ENCODE measurements at regions not wholly inside any gene's neighbourhood (a gene's known extent, or its start where the extent isn't known, plus 50 kb on each side); places are given as distances from the start of the nearest gene placed in this dataset.

DNA sequence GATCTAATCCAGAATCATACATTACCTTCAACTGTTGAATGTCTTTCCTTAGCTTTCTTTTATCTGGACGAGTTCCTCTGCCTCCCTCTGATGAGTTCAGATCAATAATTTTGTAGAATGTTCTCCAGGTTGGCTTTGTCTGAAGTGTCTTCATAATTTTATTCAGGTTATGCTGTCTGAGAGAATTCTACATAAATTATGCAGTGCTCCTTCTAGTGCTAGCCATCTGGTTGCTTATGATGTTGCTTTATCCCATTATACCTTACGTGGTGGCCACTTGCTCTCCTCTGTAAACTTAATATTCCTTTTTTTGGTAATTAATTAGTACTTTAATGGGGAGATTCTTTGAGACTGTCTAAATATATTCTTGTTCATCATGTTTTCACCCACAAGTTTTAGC lies 67.7 kb upstream of the PTCHD4 start:
- no peak for TF ChIP-seq EZH2 (IDR thresholded peaks at IDR 0.05; ENCODE audit: low read depth)
- TF ChIP-seq, protein P1, sequence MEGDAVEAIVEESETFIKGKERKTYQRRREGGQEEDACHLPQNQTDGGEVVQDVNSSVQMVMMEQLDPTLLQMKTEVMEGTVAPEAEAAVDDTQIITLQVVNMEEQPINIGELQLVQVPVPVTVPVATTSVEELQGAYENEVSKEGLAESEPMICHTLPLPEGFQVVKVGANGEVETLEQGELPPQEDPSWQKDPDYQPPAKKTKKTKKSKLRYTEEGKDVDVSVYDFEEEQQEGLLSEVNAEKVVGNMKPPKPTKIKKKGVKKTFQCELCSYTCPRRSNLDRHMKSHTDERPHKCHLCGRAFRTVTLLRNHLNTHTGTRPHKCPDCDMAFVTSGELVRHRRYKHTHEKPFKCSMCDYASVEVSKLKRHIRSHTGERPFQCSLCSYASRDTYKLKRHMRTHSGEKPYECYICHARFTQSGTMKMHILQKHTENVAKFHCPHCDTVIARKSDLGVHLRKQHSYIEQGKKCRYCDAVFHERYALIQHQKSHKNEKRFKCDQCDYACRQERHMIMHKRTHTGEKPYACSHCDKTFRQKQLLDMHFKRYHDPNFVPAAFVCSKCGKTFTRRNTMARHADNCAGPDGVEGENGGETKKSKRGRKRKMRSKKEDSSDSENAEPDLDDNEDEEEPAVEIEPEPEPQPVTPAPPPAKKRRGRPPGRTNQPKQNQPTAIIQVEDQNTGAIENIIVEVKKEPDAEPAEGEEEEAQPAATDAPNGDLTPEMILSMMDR (conservative IDR thresholded peaks at IDR 0.05), result no peak
- intact Hi-C loops (cut with micrococcal nuclease; ENCODE audit: unreplicated experiment), result no loop called here
- Histone ChIP-seq H3K4me2 (no peak overlapping the region), H3K27me3 (ENCODE audit: insufficient read depth, low read depth) (no peaks in the 10 kb centered on the region), H4K20me1 (ENCODE audit: insufficient read depth) (no peaks in the 10 kb centered on the region), H3K9me2 (ENCODE audit: insufficient read depth) (no peaks in the 10 kb centered on the region), H3K9me3 (ENCODE audit: insufficient read depth, low read depth) (no peaks in the 10 kb centered on the region), H2AFZ (no peak overlapping the region), H3F3A (ENCODE audit: insufficient read depth, low read depth) (no peaks in the 10 kb centered on the region), H3K4me3 (no peak overlapping the region), H3K4me1 (replicated peaks; ENCODE audit: insufficient read depth) (no peaks in the 10 kb centered on the region), H3K27ac (no peak overlapping the region), H3K36me3 (ENCODE audit: low read depth) (no peaks in the 10 kb centered on the region), H3K79me2 (ENCODE audit: low read depth) (no peaks in the 10 kb centered on the region)
- DNase-seq, result no peak
- no TSS peak for BruUV-seq (replicated peaks)
- POLR2A ChIA-PET (ENCODE audit: unreplicated experiment), result no interaction called here
- CTCF ChIA-PET, result no interaction called here

DNA sequence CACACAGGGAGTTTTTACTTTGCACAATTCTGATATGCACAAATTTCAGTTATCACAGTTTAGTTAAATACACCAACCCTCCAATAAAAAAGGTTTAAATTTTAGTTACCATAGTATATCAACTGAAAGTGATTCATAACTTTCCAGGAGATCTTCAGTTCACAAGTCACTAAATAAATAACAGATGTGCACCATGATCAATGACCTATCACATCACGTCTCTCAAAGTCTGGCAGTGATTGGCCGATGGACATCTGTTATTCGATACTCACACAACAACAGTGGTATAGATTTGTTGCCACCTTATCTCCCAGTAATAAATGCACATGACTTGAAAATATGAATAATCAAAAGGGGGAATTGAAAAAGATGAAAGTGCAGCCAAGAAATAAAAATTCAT lies 66.8 kb upstream of the PTCHD4 start:
- no peak overlapping the region for H3K4me2 ChIP-seq
- ChIA-PET POLR2A (ENCODE audit: unreplicated experiment) (interaction anchor here (0.6 kb wide), 1 partner anchor 20 kb away, joined by 7 read pairs; no protein-coding TSS in a partner anchor), CTCF (no interaction called here)
- no peak for DNase-seq
- H3K4me1 ChIP-seq (replicated peaks; ENCODE audit: insufficient read depth), result no peaks in the 10 kb centered on the region
- H3K27ac ChIP-seq, result no peak overlapping the region
- no TSS peak for BruUV-seq (replicated peaks)
- no peaks in the 10 kb centered on the region for H3F3A ChIP-seq (ENCODE audit: insufficient read depth, low read depth)
- H3K9me3 ChIP-seq (ENCODE audit: insufficient read depth, low read depth), result no peaks in the 10 kb centered on the region
- no peaks in the 10 kb centered on the region for H3K36me3 ChIP-seq (ENCODE audit: low read depth)
- H3K4me3 ChIP-seq, result no peak overlapping the region
- no peaks in the 10 kb centered on the region for H3K27me3 ChIP-seq (ENCODE audit: insufficient read depth, low read depth)
- no peaks in the 10 kb centered on the region for H3K9me2 ChIP-seq (ENCODE audit: insufficient read depth)
- TF ChIP-seq, protein P1 (conservative IDR thresholded peaks at IDR 0.05), result no peak
- no peak for TF ChIP-seq EZH2 (IDR thresholded peaks at IDR 0.05; ENCODE audit: low read depth)
- no peaks in the 10 kb centered on the region for H3K79me2 ChIP-seq (ENCODE audit: low read depth)
- H2AFZ ChIP-seq, result no peak overlapping the region
- intact Hi-C loops (cut with micrococcal nuclease; ENCODE audit: unreplicated experiment), result no loop called here
- no peaks in the 10 kb centered on the region for H4K20me1 ChIP-seq (ENCODE audit: insufficient read depth)

DNA sequence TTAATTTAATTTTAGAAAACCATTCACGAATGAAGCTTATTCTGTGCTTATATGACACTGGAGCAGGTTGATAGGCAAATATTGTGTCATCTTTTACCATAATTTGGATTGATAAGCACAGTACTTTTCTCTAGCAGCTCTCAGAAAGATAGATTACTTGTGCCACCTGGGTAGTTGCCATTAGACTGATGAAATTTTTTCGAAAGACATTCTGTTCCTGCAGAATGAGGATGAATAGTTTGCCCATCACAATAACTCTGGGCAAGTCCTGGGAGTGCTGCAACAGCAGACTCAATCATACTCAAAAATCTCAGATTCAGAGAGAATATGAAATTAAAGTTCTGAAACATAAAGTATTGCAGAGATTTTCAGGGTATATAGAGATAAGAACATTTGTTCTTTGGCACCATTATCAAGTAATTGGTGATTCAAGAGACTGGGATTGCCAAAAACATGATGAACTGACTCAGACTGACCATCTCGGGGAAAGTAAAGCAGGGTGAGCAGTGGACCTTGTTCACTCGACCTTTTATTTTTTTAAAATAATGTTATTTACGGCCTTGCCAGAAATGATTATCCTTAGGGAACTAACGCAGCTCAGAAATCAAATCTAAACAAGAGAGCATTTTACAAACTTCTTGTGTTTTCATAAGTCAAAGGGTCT lies 65.8 kb upstream of the PTCHD4 start:
- no peaks in the 10 kb centered on the region for H3K9me2 ChIP-seq (ENCODE audit: insufficient read depth)
- DNase-seq, result no peak
- ChIA-PET CTCF (no interaction called here), POLR2A (ENCODE audit: unreplicated experiment) (interaction anchor here (0.6 kb wide), 1 partner anchor 19 kb away, joined by 7 read pairs; no protein-coding TSS in a partner anchor)
- H3K27ac ChIP-seq, result no peak overlapping the region
- no peaks in the 10 kb centered on the region for H3F3A ChIP-seq (ENCODE audit: insufficient read depth, low read depth)
- no peaks in the 10 kb centered on the region for H3K9me3 ChIP-seq (ENCODE audit: insufficient read depth, low read depth)
- H3K4me3 ChIP-seq, result no peak overlapping the region
- no peaks in the 10 kb centered on the region for H3K4me1 ChIP-seq (replicated peaks; ENCODE audit: insufficient read depth)
- no peaks in the 10 kb centered on the region for H3K79me2 ChIP-seq (ENCODE audit: low read depth)
- no peaks in the 10 kb centered on the region for H3K27me3 ChIP-seq (ENCODE audit: insufficient read depth, low read depth)
- H2AFZ ChIP-seq, result no peak overlapping the region
- TF ChIP-seq, protein P1 (conservative IDR thresholded peaks at IDR 0.05), result no peak
- no peak for TF ChIP-seq EZH2 (IDR thresholded peaks at IDR 0.05; ENCODE audit: low read depth)
- intact Hi-C loops (cut with micrococcal nuclease; ENCODE audit: unreplicated experiment), result no loop called here
- H3K4me2 ChIP-seq, result no peak overlapping the region
- no TSS peak for BruUV-seq (replicated peaks)
- H3K36me3 ChIP-seq (ENCODE audit: low read depth), result no peaks in the 10 kb centered on the region
- H4K20me1 ChIP-seq (ENCODE audit: insufficient read depth), result no peaks in the 10 kb centered on the region

All from PC-9 (cell line).